ENCODE measurements at regions not wholly inside any gene's neighbourhood (a gene's known extent, or its start where the extent isn't known, plus 50 kb on each side); places are given as distances from the start of the nearest gene placed in this dataset.

DNA sequence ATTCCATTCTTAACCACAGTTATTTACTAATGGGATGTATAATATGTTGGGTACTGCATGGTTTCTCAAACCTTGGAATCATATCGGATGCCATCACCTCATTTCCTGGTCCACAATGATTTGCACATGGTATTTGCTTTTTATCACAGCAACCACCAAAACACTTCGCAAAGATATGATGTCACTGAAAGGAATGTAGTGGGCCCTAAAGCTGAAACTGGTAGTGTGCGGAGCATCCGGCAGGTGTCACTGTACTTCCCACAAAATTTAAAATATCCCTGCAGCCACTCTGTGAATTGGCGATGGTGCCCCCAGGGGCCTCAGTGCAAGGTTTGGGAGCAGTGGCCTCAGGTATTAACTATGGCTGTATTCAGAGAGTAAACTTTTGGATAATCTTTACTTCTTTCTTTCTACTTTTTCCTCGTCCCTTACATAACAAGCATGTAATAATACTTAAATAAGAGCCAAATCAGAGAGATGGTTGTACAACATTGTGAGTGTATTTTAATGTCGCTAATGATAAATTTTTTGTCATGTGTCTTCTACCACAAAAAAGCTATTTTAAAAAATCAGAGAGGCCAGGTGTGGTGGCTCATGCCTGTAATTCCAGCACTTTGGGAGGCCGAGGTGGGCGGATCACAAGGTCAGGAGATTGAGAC lies 66.2 kb downstream of the FAM241B start (continued):
- TF ChIP-seq, protein P1, sequence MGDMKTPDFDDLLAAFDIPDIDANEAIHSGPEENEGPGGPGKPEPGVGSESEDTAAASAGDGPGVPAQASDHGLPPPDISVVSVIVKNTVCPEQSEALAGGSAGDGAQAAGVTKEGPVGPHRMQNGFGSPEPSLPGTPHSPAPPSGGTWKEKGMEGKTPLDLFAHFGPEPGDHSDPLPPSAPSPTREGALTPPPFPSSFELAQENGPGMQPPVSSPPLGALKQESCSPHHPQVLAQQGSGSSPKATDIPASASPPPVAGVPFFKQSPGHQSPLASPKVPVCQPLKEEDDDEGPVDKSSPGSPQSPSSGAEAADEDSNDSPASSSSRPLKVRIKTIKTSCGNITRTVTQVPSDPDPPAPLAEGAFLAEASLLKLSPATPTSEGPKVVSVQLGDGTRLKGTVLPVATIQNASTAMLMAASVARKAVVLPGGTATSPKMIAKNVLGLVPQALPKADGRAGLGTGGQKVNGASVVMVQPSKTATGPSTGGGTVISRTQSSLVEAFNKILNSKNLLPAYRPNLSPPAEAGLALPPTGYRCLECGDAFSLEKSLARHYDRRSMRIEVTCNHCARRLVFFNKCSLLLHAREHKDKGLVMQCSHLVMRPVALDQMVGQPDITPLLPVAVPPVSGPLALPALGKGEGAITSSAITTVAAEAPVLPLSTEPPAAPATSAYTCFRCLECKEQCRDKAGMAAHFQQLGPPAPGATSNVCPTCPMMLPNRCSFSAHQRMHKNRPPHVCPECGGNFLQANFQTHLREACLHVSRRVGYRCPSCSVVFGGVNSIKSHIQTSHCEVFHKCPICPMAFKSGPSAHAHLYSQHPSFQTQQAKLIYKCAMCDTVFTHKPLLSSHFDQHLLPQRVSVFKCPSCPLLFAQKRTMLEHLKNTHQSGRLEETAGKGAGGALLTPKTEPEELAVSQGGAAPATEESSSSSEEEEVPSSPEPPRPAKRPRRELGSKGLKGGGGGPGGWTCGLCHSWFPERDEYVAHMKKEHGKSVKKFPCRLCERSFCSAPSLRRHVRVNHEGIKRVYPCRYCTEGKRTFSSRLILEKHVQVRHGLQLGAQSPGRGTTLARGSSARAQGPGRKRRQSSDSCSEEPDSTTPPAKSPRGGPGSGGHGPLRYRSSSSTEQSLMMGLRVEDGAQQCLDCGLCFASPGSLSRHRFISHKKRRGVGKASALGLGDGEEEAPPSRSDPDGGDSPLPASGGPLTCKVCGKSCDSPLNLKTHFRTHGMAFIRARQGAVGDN (IDR thresholded peaks at IDR 0.05), result no peak
- TF ChIP-seq RCOR1 (conservative IDR thresholded peaks at IDR 0.05; ENCODE audit: low read depth, low read length) (no peak), EED (IDR thresholded peaks at IDR 0.05; ENCODE audit: low read depth) (no peak), ATF3 (IDR thresholded peaks at IDR 0.05; ENCODE audit: borderline replicate concordance, extremely low read depth, low read depth, low read length) (no peak)
- TF ChIP-seq, protein P2, sequence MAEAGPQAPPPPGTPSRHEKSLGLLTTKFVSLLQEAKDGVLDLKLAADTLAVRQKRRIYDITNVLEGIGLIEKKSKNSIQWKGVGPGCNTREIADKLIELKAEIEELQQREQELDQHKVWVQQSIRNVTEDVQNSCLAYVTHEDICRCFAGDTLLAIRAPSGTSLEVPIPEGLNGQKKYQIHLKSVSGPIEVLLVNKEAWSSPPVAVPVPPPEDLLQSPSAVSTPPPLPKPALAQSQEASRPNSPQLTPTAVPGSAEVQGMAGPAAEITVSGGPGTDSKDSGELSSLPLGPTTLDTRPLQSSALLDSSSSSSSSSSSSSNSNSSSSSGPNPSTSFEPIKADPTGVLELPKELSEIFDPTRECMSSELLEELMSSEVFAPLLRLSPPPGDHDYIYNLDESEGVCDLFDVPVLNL (IDR thresholded peaks at IDR 0.05; ENCODE audit: low read depth, low read length), result no peak

- ChIA-PET POLR2A (no interaction called here), CTCF (interaction anchor here (0.6 to 1.2 kb wide), 4 partner anchors 28 to 262 kb away, joined by 3 to 5 read pairs (median 4); no protein-coding TSS in a partner anchor), RAD21 (ENCODE audit: unreplicated experiment) (no interaction called here), SMC1A (ENCODE audit: uncharacterized antibody, unreplicated experiment) (interaction anchor here (0.6 kb wide), 1 partner anchor 407 kb away, joined by 4 read pairs; no protein-coding TSS in a partner anchor)
- FAIRE-seq (no peak), DNase-seq (ENCODE audit: low read depth, low spot score) (no peak), ATAC-seq (no peak)
- no peaks in the 10 kb centered on the region for H3K4me1 ChIP-seq (ENCODE audit: control insufficient read depth, insufficient read depth, low read length)
- H2AFZ ChIP-seq (ENCODE audit: control insufficient read depth, low read depth, low read length), result no peak overlapping the region
- H4K20me1 ChIP-seq (ENCODE audit: control insufficient read depth, insufficient read depth), result no peaks in the 10 kb centered on the region
- no peaks in the 10 kb centered on the region for H3K36me3 ChIP-seq (ENCODE audit: control insufficient read depth in 2 of 2, insufficient read depth in 2 of 2, low read length in 1 of 2)
- no peak overlapping the region for H3K27ac ChIP-seq (ENCODE audit: control insufficient read depth, insufficient read depth)
- no TSS peak for BruUV-seq (replicated peaks)
- H3K4me3 ChIP-seq, result no peak overlapping the region
- no peaks in the 10 kb centered on the region for H3K79me2 ChIP-seq (ENCODE audit: control insufficient read depth, insufficient read depth, low read length)
- no peaks in the 10 kb centered on the region for H3K9me3 ChIP-seq (replicated peaks; ENCODE audit: control insufficient read depth, insufficient read depth, low read length)
- H3K9ac ChIP-seq (ENCODE audit: control insufficient read depth, insufficient read depth, low read length), result no peak overlapping the region
- intact Hi-C loops (cut with micrococcal nuclease; ENCODE audit: unreplicated experiment) (no loop called here), in situ Hi-C loops (cut with MboI) (no loop called here)
- H3K4me2 ChIP-seq (ENCODE audit: control insufficient read depth, insufficient read depth), result no peak overlapping the region
- 0% methylated on average over 4 of the region's 4 CpGs for WGBS (ENCODE audit: insufficient coverage, insufficient replicate concordance, low lambda C conversion rate, missing lambda C conversion rate)
- H3K27me3 ChIP-seq (replicated peaks in 1 of 2; ENCODE audit: control insufficient read depth in 2 of 2, insufficient read depth in 2 of 2, low read length in 1 of 2), result no peaks in the 10 kb centered on the region
- TF ChIP-seq SUZ12 (IDR thresholded peaks at IDR 0.05; ENCODE audit: unreplicated experiment) (no peak), SPI1 (IDR thresholded peaks at IDR 0.05; ENCODE audit: borderline replicate concordance, insufficient read depth, low read depth, low read length) (no peak), EGR1 (IDR thresholded peaks at IDR 0.05; ENCODE audit: borderline replicate concordance in 1 of 2, low read depth in 2 of 2, low read length in 2 of 2) (no peak), RCOR1 (conservative IDR thresholded peaks at IDR 0.05; ENCODE audit: low read depth, low read length) (no peak), BCL3 (IDR thresholded peaks at IDR 0.05; ENCODE audit: borderline replicate concordance, insufficient read depth, low read depth, low read length, poor library complexity, severe bottlenecking) (no peak)
These were observed 67.0 kb downstream of the FAM241B start for GRCh38 chr10:69697006-69697405.
